ENCODE measurements at regions not wholly inside any gene's neighbourhood (a gene's known extent, or its start where the extent isn't known, plus 50 kb on each side); places are given as distances from the start of the nearest gene placed in this dataset.

DNA sequence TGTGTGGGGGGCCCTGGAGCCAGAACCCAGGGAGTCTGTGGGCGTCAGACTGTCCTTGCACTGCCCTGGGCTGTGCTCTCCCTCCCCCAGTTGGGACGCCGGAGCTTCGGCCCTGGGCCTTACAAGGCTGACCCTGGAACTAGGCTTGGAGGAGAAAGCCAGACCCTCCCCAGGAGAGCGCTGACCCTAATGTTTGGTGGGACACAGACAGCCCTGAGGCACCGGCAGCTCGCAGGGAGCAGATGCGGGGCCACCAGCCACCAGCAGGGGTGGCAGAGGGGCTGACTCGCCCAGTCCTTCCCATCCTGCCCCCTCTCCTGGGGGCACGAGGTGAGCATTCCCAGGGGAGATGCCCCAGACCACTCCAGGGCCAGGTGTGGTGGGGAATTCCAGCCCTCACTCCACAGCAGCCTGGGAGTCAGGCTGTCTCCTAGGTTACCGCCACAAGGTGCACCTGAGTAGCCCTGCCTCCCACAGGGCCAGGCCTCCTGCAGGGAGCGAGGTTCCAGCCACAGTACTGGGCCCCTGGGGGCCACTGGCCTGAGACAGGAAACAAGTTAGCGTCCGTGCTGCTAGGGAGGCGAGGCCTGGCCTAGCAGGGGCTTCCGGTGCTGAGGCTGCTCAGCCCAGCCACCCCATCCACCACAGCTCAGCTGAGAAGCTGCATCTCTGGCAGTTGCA, 134.6 kb downstream of the OLFM1 start:
- DNase-seq (peak in 1 of 2 donors; percentile 5), ATAC-seq (peak in 1 of 8 donors; percentile 41)
- Histone ChIP-seq H3K4me1 (peaks cover 0 to 23% (median 9%) of the 10 kb centered on the region in 9 donors), H3K27ac (no peak overlapping the region), H3K9me3 (no peaks in the 10 kb centered on the region), H3K4me3 (no peak overlapping the region), H3K27me3 (peaks cover 0 to 80% (median 57%) of the 10 kb centered on the region in 7 donors), H3K36me3 (no peaks in the 10 kb centered on the region)
- intact Hi-C loops (cut with DNase I), result no loop called here
- TF ChIP-seq, protein P1, sequence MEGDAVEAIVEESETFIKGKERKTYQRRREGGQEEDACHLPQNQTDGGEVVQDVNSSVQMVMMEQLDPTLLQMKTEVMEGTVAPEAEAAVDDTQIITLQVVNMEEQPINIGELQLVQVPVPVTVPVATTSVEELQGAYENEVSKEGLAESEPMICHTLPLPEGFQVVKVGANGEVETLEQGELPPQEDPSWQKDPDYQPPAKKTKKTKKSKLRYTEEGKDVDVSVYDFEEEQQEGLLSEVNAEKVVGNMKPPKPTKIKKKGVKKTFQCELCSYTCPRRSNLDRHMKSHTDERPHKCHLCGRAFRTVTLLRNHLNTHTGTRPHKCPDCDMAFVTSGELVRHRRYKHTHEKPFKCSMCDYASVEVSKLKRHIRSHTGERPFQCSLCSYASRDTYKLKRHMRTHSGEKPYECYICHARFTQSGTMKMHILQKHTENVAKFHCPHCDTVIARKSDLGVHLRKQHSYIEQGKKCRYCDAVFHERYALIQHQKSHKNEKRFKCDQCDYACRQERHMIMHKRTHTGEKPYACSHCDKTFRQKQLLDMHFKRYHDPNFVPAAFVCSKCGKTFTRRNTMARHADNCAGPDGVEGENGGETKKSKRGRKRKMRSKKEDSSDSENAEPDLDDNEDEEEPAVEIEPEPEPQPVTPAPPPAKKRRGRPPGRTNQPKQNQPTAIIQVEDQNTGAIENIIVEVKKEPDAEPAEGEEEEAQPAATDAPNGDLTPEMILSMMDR (IDR thresholded peaks at IDR 0.05), result no peak
- 39 to 60% methylated on average over 16 of the region's 16 CpGs for WGBS, 2 donors

GRCh38 chr9:135222881-135223760, 135.7 kb downstream of the OLFM1 start:
- H3K27ac ChIP-seq, result no peak overlapping the region
- no peaks in the 10 kb centered on the region for H3K36me3 ChIP-seq
- DNase-seq, result peak in 1 of 2 donors; percentile 2
- H3K4me3 ChIP-seq, result no peak overlapping the region
- peaks cover 0 to 80% (median 56%) of the 10 kb centered on the region in 7 donors for H3K27me3 ChIP-seq
- H3K4me1 ChIP-seq, result peaks cover 0 to 13% (median 7%) of the 10 kb centered on the region in 9 donors
- ATAC-seq, result no peak
- intact Hi-C loops (cut with DNase I), result no loop called here
- TF ChIP-seq, protein P1 (IDR thresholded peaks at IDR 0.05), result no peak
- H3K9me3 ChIP-seq, result no peaks in the 10 kb centered on the region
- WGBS, 2 donors, result 58 to 66% methylated on average over 30 of the region's 30 CpGs

- ATAC-seq, result no peak
- Histone ChIP-seq H3K36me3 (no peaks in the 10 kb centered on the region), H3K4me3 (no peak overlapping the region), H3K27ac (no peak overlapping the region), H3K27me3 (peaks cover 0 to 80% (median 63%) of the 10 kb centered on the region in 7 donors), H3K9me3 (no peaks in the 10 kb centered on the region), H3K4me1 (peaks cover 0 to 6% (median 1%) of the 10 kb centered on the region in 9 donors)
- DNase-seq, result no peak
- 73 to 84% methylated on average over 11 of the region's 11 CpGs for WGBS, 2 donors
- TF ChIP-seq, protein P1 (IDR thresholded peaks at IDR 0.05), result no peak
- intact Hi-C loops (cut with DNase I), result no loop called here
Observed at GRCh38 chr9:135223831-135224230, 136.4 kb downstream of the OLFM1 start.

DNA sequence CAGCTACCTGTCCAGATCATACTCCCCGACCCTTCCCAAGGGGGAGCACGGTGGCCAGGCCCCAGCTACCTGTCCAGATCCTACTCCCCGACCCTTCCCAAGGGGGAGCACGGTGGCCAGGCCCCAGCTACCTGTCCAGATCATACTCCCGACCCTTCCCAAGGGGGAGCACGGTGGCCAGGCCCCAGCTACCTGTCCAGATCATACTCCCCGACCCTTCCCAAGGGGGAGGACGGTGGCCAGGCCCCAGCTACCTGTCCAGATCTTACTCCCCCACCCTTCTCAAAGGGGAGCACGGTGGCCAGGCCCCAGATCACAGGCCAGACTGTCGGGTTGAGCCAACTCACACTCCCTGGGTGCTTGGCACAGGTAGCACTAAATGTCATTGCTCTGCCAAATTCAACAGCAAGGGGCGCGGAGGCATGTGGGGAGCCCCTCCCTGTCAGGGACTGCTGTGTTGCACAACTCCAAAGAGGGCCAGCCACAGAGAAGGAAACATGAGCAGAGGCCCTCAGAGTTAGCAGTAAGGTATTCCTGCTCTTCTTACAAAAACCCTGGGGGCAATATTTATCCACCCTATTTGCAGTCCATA, 136.9 kb downstream of the OLFM1 start:
- H3K27me3 ChIP-seq, result peaks cover 3 to 81% (median 63%) of the 10 kb centered on the region in 7 donors
- peak in 1 of 2 donors; percentile 2 for DNase-seq
- 74 to 76% methylated on average over 12 of the region's 12 CpGs for WGBS, 2 donors

More for the DNA sequence above, 136.9 kb downstream of the OLFM1 start:
- no peak overlapping the region for H3K27ac ChIP-seq
- no peak overlapping the region for H3K4me3 ChIP-seq
- intact Hi-C loops (cut with DNase I), result no loop called here
- H3K36me3 ChIP-seq, result no peaks in the 10 kb centered on the region
- H3K4me1 ChIP-seq, result peaks cover 0 to 3% (median 0%) of the 10 kb centered on the region in 9 donors
- ATAC-seq, result no peak
- TF ChIP-seq, protein P1 (IDR thresholded peaks at IDR 0.05), result no peak
- H3K9me3 ChIP-seq, result no peaks in the 10 kb centered on the region

Measured in heart right ventricle (tissue), 16 donors.